ENCODE measurements at regions not wholly inside any gene's neighbourhood (a gene's known extent, or its start where the extent isn't known, plus 50 kb on each side); places are given as distances from the start of the nearest gene placed in this dataset.
"Not testable (repeated sequence)": the region's sequence is repeated elsewhere in the genome, so short reads cannot be mapped to it uniquely, and the experiment has no call there.

DNA sequence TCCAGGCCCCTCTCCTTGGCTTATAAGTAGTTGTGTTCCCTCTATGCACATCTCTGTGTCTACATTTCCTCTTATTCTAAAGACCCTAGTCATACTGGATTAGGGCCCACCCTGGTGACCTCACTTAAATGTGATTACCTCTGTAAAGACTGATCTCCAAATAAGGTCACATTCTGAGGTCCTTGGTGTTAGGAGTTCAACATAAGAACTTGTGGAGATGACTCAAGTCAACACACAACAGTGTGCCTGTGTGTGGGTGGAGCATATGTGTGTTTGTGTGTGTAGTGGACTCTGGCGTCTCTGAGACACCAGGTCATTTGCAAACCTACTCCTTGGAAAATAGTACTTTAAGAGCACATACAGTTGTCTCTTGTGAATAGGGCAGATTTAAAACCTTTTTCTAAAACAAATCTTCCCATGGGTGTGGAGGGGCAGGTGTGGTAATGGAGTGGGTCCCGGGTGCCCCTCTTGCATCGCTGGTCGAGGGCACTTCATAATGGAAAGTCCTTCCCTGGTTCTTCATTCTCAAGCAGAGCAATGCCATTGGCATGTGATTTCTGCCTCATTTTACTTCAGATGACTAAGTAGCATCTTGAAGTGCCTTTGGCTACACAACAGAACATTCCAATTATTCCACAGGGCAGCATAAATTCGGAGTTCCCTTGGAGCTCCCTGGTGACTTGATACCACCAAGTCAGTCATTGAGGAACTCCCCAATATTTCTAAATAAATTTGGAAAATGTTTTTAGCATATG lies 84.4 kb downstream of the C9orf152 start:
- DNase-seq (ENCODE audit: low spot score), result no peak

- no peak for DNase-seq (ENCODE audit: low spot score)
These were observed 83.5 kb downstream of the C9orf152 start for GRCh38 chr9:110124439-110124838.

GRCh38 chr9:110125207-110125751 lies 82.7 kb downstream of the C9orf152 start:
- peak; percentile 54 for DNase-seq (ENCODE audit: low spot score)

DNA sequence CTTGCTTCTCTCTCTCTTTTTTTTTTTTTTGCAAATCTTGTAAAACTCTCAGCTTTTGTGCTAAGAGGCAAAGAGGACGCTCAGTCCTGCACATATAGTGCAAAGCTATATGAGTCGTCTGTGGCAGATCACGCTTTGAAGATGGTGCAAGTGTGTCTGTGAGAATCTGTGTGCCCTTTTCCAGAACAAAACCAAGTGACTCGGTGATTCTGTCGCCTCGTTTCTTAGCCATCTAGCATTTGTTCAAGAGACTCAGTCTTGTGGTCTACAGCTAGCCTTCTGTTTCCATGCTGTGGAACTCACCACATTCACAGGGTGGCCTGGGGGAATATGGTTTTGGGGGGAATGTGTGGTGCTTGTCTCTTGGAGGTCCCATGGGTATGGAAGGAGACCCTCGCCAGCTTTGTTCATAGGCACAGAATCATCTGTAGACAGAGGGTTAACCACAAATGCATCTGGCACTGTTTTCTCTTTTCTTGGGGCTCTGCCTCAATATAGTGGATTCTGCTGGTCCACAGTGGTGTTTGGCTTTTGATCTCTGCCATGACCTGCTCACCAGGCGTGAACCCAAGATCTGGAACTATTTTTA lies 82.1 kb downstream of the C9orf152 start:
- DNase-seq (ENCODE audit: low spot score), result no peak

DNA sequence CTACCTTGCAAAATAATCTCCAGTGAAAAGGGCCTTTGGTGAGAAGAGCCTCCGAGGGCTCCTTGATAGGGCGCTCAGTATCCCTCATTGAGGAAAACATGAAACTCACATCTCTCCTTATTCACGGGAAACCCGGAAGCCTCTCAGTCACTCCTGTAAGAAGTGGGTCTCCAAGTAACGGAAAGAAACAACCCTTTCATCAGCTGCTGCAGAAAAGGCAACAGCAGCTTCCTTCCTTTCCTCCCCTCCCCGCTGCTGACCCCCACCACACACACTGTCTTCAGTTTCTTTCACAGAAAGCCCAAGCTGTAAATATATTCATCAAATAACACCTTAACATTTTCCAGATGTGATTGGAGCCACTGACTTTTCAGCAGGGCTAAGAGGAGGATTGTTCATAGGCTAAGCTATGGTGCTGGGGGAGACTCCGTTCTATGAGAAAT lies 81.4 kb downstream of the C9orf152 start:
- DNase-seq (ENCODE audit: low spot score), result no peak

DNA sequence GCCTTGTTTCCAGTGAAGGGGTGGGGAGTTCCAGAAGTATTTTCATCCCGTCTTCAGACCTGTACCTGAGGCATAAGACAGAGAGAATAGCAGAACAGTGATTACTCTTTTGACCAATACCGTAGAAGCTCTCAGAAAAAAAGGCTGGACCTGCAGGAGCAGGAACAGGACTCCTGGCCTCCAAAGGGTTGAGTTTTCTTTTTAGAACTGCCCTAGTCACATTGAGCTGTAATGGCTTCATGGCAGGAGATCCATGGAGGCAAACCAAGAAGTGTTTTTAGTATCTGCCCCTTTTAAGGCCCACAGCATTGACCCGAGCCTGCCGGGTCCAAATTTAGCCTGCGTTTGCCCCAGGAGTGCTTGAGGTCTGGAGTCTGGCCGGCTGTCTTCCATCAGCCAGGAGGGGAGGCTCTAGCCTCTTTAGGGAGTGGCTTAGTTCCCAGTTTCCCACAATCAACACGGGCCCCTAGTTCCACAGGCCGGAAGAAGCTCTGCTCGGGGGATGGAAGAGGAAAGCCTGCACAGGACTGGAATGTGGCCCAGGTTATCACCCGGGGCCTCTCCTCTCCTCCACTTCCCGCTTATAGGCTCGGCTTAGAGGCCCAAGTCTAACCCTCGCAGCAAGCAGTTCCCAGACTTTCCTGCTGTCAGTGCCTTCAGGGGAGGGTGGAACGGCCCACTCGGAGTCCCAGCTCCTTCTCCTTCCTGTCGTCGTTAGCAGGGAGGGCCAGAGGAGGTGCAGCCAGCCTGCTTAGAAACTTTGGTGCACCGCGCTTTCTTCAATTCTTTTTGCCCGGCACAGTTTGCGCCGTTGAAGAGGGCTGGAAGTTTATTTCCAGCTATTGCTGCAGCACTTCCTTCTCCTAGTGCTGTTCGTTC lies 80.7 kb downstream of the C9orf152 start:
- DNase-seq (ENCODE audit: low spot score), result no peak

DNA sequence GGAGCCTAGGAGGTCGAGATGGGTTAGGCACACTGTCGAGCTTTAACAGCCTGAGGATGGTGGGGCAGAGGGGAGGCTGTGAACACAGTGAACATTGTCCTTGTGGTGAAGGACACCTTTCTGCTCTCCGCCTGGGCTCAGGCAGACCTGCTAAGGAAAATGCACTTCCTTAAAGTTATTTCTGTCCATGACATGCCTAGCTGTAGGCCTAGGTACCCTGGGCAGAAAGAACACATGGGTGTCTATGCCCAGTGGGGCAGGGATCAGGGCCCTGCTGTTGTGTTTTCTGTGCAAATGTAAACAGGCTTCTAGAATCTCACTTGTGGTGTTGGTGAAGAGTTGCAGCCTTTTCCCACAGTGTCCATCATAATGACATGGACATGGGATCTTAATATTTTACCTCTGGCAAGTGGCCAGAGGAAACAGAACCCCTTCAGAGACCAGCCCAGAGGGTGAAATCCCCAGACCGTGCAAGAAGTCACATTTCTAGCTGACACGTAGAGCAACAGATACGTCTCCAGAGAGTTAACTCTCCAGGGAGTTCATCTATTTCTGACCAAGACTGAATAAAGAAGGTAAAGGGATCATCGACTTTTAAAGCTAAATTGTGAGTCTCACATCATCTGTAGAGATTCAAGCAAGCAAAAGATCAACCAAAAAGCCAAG lies 79.2 kb downstream of the C9orf152 start:
- no peak for DNase-seq (ENCODE audit: low spot score)

GRCh38 chr9:110129425-110129824 lies 78.5 kb downstream of the C9orf152 start:
- no peak for DNase-seq (ENCODE audit: low spot score)

GRCh38 chr9:110130211-110130610 lies 77.7 kb downstream of the C9orf152 start:
- DNase-seq (ENCODE audit: low spot score), result no peak

DNA sequence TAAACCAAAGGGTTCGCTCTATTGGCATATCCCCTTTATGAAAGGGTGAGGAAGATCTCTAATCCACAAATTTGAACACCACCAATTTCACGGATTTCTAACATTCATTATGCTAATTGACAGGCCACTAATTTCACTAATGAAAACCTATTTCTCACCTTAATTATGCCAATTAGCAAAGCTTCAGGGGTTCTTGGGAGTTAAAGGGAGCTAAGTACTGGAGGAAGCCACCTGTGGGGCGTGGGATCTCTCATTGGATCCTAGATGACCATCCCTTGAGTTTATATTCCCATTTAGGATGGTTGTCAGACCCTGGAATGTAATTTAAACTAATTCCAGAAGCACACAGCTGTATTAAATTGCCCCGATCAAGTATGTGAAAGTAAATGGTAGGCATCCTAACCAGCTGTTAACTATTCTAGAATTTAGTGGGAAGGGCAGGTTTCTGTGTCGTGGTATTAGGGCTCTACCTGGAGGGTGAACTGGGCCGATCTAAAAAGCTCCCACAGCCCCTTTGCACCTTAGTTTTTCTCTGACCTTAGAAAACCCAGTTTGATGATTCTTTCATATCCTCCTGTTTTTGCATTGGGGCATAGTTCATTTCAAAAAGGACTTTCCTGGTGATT lies 77.1 kb downstream of the C9orf152 start:
- no peak for DNase-seq (ENCODE audit: low spot score)

- DNase-seq (ENCODE audit: low spot score), result no peak
These were observed 76.5 kb downstream of the C9orf152 start for GRCh38 chr9:110131499-110131898.

- DNase-seq (ENCODE audit: low spot score), result not testable (repeated sequence)
These were observed 75.4 kb downstream of the C9orf152 start for GRCh38 chr9:110132531-110132930.

DNA sequence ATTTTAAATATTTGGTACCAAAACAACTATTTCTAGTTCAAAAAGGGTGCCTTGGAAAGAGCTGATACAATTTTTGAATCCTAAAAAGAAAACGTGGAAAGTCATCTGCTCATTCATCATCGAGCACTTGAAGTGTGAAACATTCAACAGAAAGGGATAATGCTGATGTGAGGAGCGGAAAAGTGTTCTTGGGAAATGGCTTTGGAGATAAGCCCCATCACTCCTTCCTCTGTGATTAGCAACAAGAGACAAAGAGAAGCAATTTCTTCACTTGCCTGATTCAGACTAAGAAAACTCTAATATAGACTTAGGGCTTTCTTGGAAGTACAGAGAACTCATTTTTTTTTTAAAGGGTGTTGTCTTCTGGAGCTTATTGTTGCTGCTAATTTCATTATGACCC lies 74.9 kb downstream of the C9orf152 start:
- no peak for DNase-seq (ENCODE audit: low spot score)

- no peak for DNase-seq (ENCODE audit: low spot score)
These were observed 74.2 kb downstream of the C9orf152 start for GRCh38 chr9:110133608-110134210.

DNA sequence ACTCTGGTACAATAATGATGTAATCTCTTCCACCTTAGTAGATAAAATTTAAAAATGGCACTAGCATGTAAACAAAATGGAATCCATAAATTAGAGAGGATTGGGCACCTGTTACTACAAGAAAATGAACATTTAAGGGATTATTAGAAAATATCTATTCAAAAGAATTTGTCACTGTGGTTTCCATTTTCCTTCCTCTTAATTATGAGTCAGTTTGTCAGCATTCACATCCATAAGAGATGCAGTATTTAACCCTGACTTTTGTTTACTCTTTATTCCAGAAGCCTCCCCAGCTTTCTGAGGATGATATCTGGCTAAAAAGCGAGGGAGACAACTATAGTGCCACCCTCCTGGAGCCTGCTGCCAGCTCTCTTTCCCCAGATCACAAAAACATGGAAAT lies 72.1 kb downstream of the C9orf152 start:
- no peak for DNase-seq (ENCODE audit: low spot score)

GRCh38 chr9:110136802-110137201 lies 71.2 kb downstream of the C9orf152 start:
- DNase-seq (ENCODE audit: low spot score), result no peak

- DNase-seq (ENCODE audit: low spot score), result no peak
These were observed 67.7 kb downstream of the C9orf152 start for GRCh38 chr9:110140276-110140675.

DNA sequence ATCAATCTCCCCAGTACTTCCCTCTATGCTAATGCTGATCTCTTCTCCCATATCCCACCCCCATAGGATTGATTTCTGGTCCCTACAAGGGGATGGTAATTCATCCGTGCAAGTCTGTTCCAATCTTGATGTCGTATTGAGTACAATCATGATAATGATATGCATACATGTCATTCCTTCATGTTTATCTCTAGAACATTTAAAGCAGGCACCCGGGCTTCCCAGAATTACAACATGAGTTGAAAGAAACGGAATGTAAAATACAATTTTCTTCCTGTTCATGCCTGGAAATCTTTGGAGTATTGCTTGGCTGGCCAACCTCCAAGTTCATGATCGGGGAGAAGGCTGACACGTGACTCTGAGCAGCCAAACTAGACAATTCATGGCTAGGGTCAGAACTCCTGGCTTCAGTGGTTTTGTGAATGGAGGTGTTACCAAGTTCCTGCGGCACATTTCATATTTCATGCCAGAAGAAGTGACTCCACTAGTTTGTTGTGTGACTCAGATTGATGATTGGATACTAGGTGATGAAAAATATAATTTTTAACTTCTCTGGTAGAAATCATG lies 66.6 kb downstream of the C9orf152 start:
- DNase-seq (ENCODE audit: low spot score), result no peak

- DNase-seq (ENCODE audit: low spot score), result no peak
These were observed 65.7 kb downstream of the C9orf152 start for GRCh38 chr9:110142253-110142652.

DNA sequence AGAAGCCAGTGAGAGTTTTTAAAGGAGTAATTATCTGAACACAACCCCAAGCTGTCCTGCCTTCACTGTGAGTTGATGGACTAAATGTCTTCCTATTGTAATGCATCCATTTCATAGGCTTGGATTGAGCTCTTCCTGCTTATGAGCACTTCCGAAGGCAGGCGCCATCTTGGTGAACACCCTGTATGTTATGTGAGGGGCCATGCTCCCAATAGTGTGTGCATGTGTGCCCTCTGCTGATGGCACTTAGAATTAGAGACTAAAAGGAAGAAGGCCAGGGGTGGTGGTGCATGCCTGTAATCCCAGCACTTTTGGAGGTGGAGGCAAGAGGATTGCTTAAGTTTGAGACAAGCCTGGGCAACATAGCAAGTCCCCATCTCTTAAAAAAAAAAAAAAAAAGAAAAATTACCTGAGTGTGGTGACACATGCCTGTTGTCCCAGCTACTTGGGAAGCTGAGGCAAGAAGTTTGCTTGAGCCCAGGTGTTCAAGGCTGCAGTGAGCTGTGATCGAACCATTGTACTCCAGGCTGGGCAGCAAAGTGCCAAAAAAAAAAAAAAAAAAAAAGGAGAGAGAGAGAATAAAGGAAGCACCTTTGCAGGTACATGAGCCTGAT lies 65.0 kb downstream of the C9orf152 start:
- DNase-seq (ENCODE audit: low spot score), result no peak
